Suprapubic skin (tissue), 4 donors: ENCODE measurements at regions not wholly inside any gene's neighbourhood (a gene's known extent, or its start where the extent isn't known, plus 50 kb on each side); places are given as distances from the start of the nearest gene placed in this dataset.

Experiments
- DNase-seq, 2 donors: peaks; one replicate each; pipeline ENCODE4 v3.0.0-alpha.2; 2019; ENCODE audit warnings: low spot score in 2 of 2
- H3K27ac ChIP-seq: fragments of 200-600 bp; sonication (generic); one replicate; pipeline ENCODE4 v1.5.1; 2019
- H3K27me3 ChIP-seq: fragments of 200-600 bp; sonication (generic); one replicate; pipeline ENCODE4 v1.5.1; 2019
- H3K36me3 ChIP-seq: fragments of 200-600 bp; sonication (generic); one replicate; pipeline ENCODE4 v1.5.1; 2019
- H3K4me1 ChIP-seq: fragments of 200-600 bp; sonication (generic); one replicate; pipeline ENCODE4 v1.5.1; 2019
- H3K4me3 ChIP-seq: fragments of 200-600 bp; sonication (generic); one replicate; pipeline ENCODE4 v1.5.1; 2019; ENCODE audit warnings: mild to moderate bottlenecking
- H3K9me3 ChIP-seq: fragments of 200-600 bp; sonication (generic); one replicate; pipeline ENCODE4 v1.5.1; 2019
- CTCF ChIP-seq, 2 donors: fragments of 200-600 bp in 1 of 2; fragments of 450-650 bp in 1 of 2; sonication (generic) in 1 of 2; IDR thresholded peaks; one replicate each; pipeline ENCODE4 v1.5.1; 2016 to 2019; ENCODE audit warnings: antibody characterized with exemption in 2 of 2, mild to moderate bottlenecking in 1 of 2, moderate library complexity in 1 of 2
- EP300 ChIP-seq: sonication (generic); formaldehyde crosslinking; IDR thresholded peaks from one replicate; pipeline ENCODE4 v1.6.1; 2017; ENCODE audit warnings: antibody characterized with exemption
- POLR2A ChIP-seq, 2 donors: fragments of 450-650 bp; IDR thresholded peaks; one replicate each; pipeline ENCODE4 v1.6.1; 2017; ENCODE audit warnings: antibody characterized with exemption in 2 of 2, mild to moderate bottlenecking in 2 of 2, moderate library complexity in 2 of 2
- POLR2AphosphoS5 ChIP-seq, 3 donors: sonication (generic); formaldehyde crosslinking; IDR thresholded peaks; one replicate each; pipeline ENCODE4 v1.6.1; 2017; ENCODE audit warnings: antibody characterized with exemption in 3 of 3
- WGBS: methylation state at CpG from one replicate; pipeline ENCODE4 v1.1.5; 2018; 5-methylcytosine and 5-hydroxymethylcytosine counted together

- H3K4me1 ChIP-seq: no peaks in the 10 kb centered on the region
- no peak overlapping the region for H3K27ac ChIP-seq
- TF ChIP-seq EP300: no peak
- TF ChIP-seq POLR2AphosphoS5 (IDR thresholded peaks at IDR 0.05): no peak
- H3K27me3 ChIP-seq: no peaks in the 10 kb centered on the region
- DNase-seq: no peak
- no peak overlapping the region for H3K4me3 ChIP-seq
- no peaks in the 10 kb centered on the region for H3K9me3 ChIP-seq
- WGBS: 43% methylated on average over 3 of the region's 3 CpGs
- no peaks in the 10 kb centered on the region for H3K36me3 ChIP-seq
These were observed 1126.7 kb upstream of the ADGRL2 start for GRCh38 chr1:80673935-80674597.

GRCh38 chr1:80668372-80668771 lies 1132.4 kb upstream of the ADGRL2 start:
- TF ChIP-seq CTCF (IDR thresholded peaks at IDR 0.05) (no peak), POLR2A (IDR thresholded peaks at IDR 0.05) (no peak), POLR2AphosphoS5 (IDR thresholded peaks at IDR 0.05) (no peak), EP300 (no peak)
- H3K27me3 ChIP-seq: no peaks in the 10 kb centered on the region
- no peaks in the 10 kb centered on the region for H3K4me1 ChIP-seq
- no peak for DNase-seq
- H3K36me3 ChIP-seq: no peaks in the 10 kb centered on the region
- WGBS: 37% methylated on average over 1 of the region's 1 CpG
- H3K9me3 ChIP-seq: no peaks in the 10 kb centered on the region
- no peak overlapping the region for H3K27ac ChIP-seq
- no peak overlapping the region for H3K4me3 ChIP-seq

GRCh38 chr1:80666073-80666472 lies 1134.7 kb upstream of the ADGRL2 start:
- Histone ChIP-seq H3K27ac (no peak overlapping the region), H3K9me3 (no peaks in the 10 kb centered on the region), H3K36me3 (no peaks in the 10 kb centered on the region), H3K4me3 (no peak overlapping the region), H3K4me1 (no peaks in the 10 kb centered on the region), H3K27me3 (no peaks in the 10 kb centered on the region)
- no peak for TF ChIP-seq POLR2AphosphoS5 (IDR thresholded peaks at IDR 0.05)
- TF ChIP-seq POLR2A (IDR thresholded peaks at IDR 0.05): no peak
- TF ChIP-seq EP300: no peak
- TF ChIP-seq CTCF (IDR thresholded peaks at IDR 0.05): no peak
- DNase-seq: no peak

GRCh38 chr1:80659161-80659560 lies 1141.6 kb upstream of the ADGRL2 start:
- Histone ChIP-seq H3K4me3 (no peak overlapping the region), H3K9me3 (no peaks in the 10 kb centered on the region), H3K27ac (no peak overlapping the region), H3K27me3 (no peaks in the 10 kb centered on the region), H3K36me3 (no peaks in the 10 kb centered on the region), H3K4me1 (no peaks in the 10 kb centered on the region)
- WGBS: 68% methylated on average over 5 of the region's 5 CpGs
- no peak for DNase-seq
- TF ChIP-seq POLR2AphosphoS5 (IDR thresholded peaks at IDR 0.05): no peak
- no peak for TF ChIP-seq CTCF (IDR thresholded peaks at IDR 0.05)
- TF ChIP-seq POLR2A (IDR thresholded peaks at IDR 0.05): no peak
- TF ChIP-seq EP300: no peak

GRCh38 chr1:80657707-80658106 lies 1143.0 kb upstream of the ADGRL2 start:
- TF ChIP-seq POLR2A (IDR thresholded peaks at IDR 0.05) (no peak), CTCF (IDR thresholded peaks at IDR 0.05) (no peak)
- H3K9me3 ChIP-seq: no peaks in the 10 kb centered on the region
- H3K36me3 ChIP-seq: no peaks in the 10 kb centered on the region
- 79% methylated on average over 1 of the region's 1 CpG for WGBS
- H3K27me3 ChIP-seq: no peaks in the 10 kb centered on the region
- H3K4me1 ChIP-seq: no peaks in the 10 kb centered on the region
- H3K4me3 ChIP-seq: no peak overlapping the region
- H3K27ac ChIP-seq: no peak overlapping the region
- DNase-seq: no peak
